Endothelial cell of umbilical vein (primary cell): ENCODE measurements at regions not wholly inside any gene's neighbourhood (a gene's known extent, or its start where the extent isn't known, plus 50 kb on each side); places are given as distances from the start of the nearest gene placed in this dataset.

Experiments
- EZH2 ChIP-seq: IDR thresholded peaks from 2 replicates; pipeline ENCODE4 v1.6.1; 2012; ENCODE audit warnings: borderline replicate concordance, low read depth, mild to moderate bottlenecking, moderate library complexity, low read length, inconsistent platforms; ENCODE audit not compliant: severe bottlenecking
- GATA2 ChIP-seq: IDR thresholded peaks from 2 replicates; pipeline ENCODE4 v1.7.0; 2011; ENCODE audit warnings: low read depth, mild to moderate bottlenecking, moderate library complexity, mixed read lengths, low read length; ENCODE audit not compliant: insufficient read length, insufficient read depth
- JUN ChIP-seq: IDR thresholded peaks from 2 replicates; pipeline ENCODE4 v1.6.1; 2011; ENCODE audit warnings: borderline replicate concordance, low read depth; ENCODE audit not compliant: insufficient read length, insufficient read depth
- POLR2A ChIP-seq: IDR thresholded peaks from 2 replicates; pipeline ENCODE4 v1.6.1; 2012; ENCODE audit warnings: low read depth, mild to moderate bottlenecking, control low read depth, low read length
- POLR2AphosphoS5 ChIP-seq: IDR thresholded peaks from 2 replicates; pipeline ENCODE4 v1.6.1; 2012; ENCODE audit warnings: low read depth, mild to moderate bottlenecking, control low read depth, low read length, moderate library complexity; ENCODE audit not compliant: insufficient read depth
- TF ChIP-seq, protein P1 (sequence below), 2 donors: IDR thresholded peaks; 1 replicate in 1 of 2; 2 replicates in 1 of 2; pipeline ENCODE4 v1.5.1; 2011; ENCODE audit warnings: low read length in 2 of 2, mild to moderate bottlenecking in 2 of 2, moderate library complexity in 2 of 2, control low read depth in 1 of 2, inconsistent platforms in 1 of 2, low read depth in 1 of 2; ENCODE audit not compliant: insufficient read depth in 1 of 2; ENCODE audit errors: extremely low read depth in 1 of 2

DNA sequence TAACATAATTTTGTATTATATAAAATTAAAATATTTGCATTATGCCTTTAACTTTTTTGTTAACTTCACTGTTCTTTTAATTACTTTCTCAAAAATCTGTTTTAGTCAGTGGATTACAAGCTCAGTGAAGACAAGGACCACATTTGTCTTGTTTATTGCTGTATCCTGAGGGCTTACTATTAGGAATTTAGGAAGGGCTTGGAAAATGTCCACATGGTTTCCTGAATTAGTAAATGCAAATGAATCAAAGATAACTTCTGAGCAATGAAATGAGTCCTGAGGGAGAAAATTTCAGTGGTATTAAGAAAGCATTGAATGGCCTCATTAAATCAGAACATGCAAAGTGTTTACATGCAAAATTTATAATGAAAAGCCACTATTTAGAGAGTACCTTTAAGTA, 1293.2 kb upstream of the GOT2 start:
- TF ChIP-seq, protein P1, sequence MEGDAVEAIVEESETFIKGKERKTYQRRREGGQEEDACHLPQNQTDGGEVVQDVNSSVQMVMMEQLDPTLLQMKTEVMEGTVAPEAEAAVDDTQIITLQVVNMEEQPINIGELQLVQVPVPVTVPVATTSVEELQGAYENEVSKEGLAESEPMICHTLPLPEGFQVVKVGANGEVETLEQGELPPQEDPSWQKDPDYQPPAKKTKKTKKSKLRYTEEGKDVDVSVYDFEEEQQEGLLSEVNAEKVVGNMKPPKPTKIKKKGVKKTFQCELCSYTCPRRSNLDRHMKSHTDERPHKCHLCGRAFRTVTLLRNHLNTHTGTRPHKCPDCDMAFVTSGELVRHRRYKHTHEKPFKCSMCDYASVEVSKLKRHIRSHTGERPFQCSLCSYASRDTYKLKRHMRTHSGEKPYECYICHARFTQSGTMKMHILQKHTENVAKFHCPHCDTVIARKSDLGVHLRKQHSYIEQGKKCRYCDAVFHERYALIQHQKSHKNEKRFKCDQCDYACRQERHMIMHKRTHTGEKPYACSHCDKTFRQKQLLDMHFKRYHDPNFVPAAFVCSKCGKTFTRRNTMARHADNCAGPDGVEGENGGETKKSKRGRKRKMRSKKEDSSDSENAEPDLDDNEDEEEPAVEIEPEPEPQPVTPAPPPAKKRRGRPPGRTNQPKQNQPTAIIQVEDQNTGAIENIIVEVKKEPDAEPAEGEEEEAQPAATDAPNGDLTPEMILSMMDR (IDR thresholded peaks at IDR 0.05; ENCODE audit: extremely low read depth in 1 of 2, insufficient read depth in 1 of 2, low read depth in 1 of 2, low read length in 2 of 2), result no peak
- no peak for TF ChIP-seq EZH2
- TF ChIP-seq POLR2AphosphoS5, result no peak
- TF ChIP-seq POLR2A, result no peak
- TF ChIP-seq JUN, result no peak
- no peak for TF ChIP-seq GATA2
